ENCODE measurements at regions not wholly inside any gene's neighbourhood (a gene's known extent, or its start where the extent isn't known, plus 50 kb on each side); places are given as distances from the start of the nearest gene placed in this dataset.

DNA sequence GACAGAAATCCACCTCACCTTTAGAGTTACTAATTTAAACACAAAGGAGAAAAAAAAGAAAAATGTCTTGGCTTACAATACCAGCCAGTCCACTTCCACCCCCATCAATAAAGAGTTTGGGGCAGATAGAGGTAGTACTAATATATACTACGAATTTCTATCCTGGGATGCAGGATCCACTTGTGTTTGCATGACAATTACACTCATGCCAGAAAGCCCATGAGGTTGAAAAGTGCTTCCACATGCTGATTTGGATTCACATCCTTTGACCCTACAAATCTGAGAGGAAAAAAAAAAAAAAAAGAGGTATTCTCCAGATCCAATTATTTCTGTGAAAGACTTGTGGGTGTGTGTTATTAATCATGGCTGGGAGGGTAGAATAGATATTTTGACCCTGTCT is 335.2 kb downstream of the SLITRK1 start:
- intact Hi-C loops (cut with micrococcal nuclease) (no loop called here), dilution Hi-C loops (cut with MboI; ENCODE audit: extremely low pct_ligation_motif_present, low sequenced_read_pairs) (no loop called here)
- TF ChIP-seq EZH2 (IDR thresholded peaks at IDR 0.05; ENCODE audit: borderline replicate concordance, low read depth, low read length, severe bottlenecking) (no peak), POLR2AphosphoS5 (IDR thresholded peaks at IDR 0.05; ENCODE audit: insufficient read depth, low read depth, low read length) (no peak), MYC (IDR thresholded peaks at IDR 0.05; ENCODE audit: low read depth, low read length) (no peak), GATA2 (IDR thresholded peaks at IDR 0.05; ENCODE audit: insufficient read depth, insufficient read length, low read depth, low read length) (no peak), FOS (IDR thresholded peaks at IDR 0.05; ENCODE audit: borderline replicate concordance, insufficient read depth, low read length) (no peak), JUN (IDR thresholded peaks at IDR 0.05; ENCODE audit: borderline replicate concordance, insufficient read depth, insufficient read length, low read depth) (no peak), POLR2A (IDR thresholded peaks at IDR 0.05; ENCODE audit: low read depth, low read length) (no peak)
- TF ChIP-seq, protein P1, sequence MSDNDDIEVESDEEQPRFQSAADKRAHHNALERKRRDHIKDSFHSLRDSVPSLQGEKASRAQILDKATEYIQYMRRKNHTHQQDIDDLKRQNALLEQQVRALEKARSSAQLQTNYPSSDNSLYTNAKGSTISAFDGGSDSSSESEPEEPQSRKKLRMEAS (IDR thresholded peaks at IDR 0.05; ENCODE audit: insufficient read depth, insufficient read length) = no peak
- TF ChIP-seq, protein P2, sequence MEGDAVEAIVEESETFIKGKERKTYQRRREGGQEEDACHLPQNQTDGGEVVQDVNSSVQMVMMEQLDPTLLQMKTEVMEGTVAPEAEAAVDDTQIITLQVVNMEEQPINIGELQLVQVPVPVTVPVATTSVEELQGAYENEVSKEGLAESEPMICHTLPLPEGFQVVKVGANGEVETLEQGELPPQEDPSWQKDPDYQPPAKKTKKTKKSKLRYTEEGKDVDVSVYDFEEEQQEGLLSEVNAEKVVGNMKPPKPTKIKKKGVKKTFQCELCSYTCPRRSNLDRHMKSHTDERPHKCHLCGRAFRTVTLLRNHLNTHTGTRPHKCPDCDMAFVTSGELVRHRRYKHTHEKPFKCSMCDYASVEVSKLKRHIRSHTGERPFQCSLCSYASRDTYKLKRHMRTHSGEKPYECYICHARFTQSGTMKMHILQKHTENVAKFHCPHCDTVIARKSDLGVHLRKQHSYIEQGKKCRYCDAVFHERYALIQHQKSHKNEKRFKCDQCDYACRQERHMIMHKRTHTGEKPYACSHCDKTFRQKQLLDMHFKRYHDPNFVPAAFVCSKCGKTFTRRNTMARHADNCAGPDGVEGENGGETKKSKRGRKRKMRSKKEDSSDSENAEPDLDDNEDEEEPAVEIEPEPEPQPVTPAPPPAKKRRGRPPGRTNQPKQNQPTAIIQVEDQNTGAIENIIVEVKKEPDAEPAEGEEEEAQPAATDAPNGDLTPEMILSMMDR (IDR thresholded peaks at IDR 0.05; ENCODE audit: extremely low read depth in 1 of 2, insufficient read depth in 1 of 2, low read depth in 1 of 2, low read length in 2 of 2) = no peak
- H3K4me3 ChIP-seq (replicated peaks in 1 of 3; ENCODE audit: insufficient read depth in 1 of 3, low read depth in 1 of 3, low read length in 3 of 3) = no peak overlapping the region
- no peak overlapping the region for H3K27ac ChIP-seq (ENCODE audit: insufficient read depth, low read depth, low read length)
- no peak for DNase-seq (ENCODE audit: low read depth, low spot score)
- no peaks in the 10 kb centered on the region for H3K79me2 ChIP-seq (ENCODE audit: control insufficient read depth, insufficient read depth, low read length)
- H3K9me3 ChIP-seq (replicated peaks; ENCODE audit: control insufficient read depth, insufficient read depth, low read length) = peaks cover 2% of the 10 kb centered on the region
- H3K9ac ChIP-seq (replicated peaks; ENCODE audit: extremely low read depth, insufficient read depth, low read length) = no peak overlapping the region
- ChIA-PET CTCF (no interaction called here), POLR2A (no interaction called here)
- H3K4me1 ChIP-seq (ENCODE audit: control insufficient read depth, extremely low read depth, insufficient read depth, low read length) = no peaks in the 10 kb centered on the region
- BruUV-seq (replicated peaks) = no TSS peak
- FAIRE-seq = no peak
- H4K20me1 ChIP-seq (replicated peaks; ENCODE audit: control insufficient read depth, extremely low read depth, insufficient read depth, low read length) = no peaks in the 10 kb centered on the region
- H3K4me2 ChIP-seq (ENCODE audit: insufficient read depth, low read length) = no peak overlapping the region
- no peak overlapping the region for H2AFZ ChIP-seq (ENCODE audit: low read depth, low read length)
- H3K27me3 ChIP-seq (ENCODE audit: control insufficient read depth in 2 of 2, insufficient read depth in 2 of 2, low read length in 2 of 2) = no peaks in the 10 kb centered on the region
- H3K9me1 ChIP-seq (replicated peaks; ENCODE audit: control insufficient read depth, extremely low read depth, insufficient read depth, low read length) = no peaks in the 10 kb centered on the region
- no peaks in the 10 kb centered on the region for H3K36me3 ChIP-seq (ENCODE audit: control insufficient read depth in 2 of 2, extremely low read depth in 1 of 2, insufficient read depth in 2 of 2, low read length in 2 of 2)

Measured in endothelial cell of umbilical vein (primary cell).